Lung (tissue), 11 donors: ENCODE measurements at regions not wholly inside any gene's neighbourhood (a gene's known extent, or its start where the extent isn't known, plus 50 kb on each side); places are given as distances from the start of the nearest gene placed in this dataset.

Experiments used
- ATAC-seq: fragments of 200-7000 bp; cut with Tn5 transposase; one replicate; pipeline ENCODE4 v1.9.1; 2020; ENCODE audit warnings: moderate number of reproducible peaks; ENCODE audit not compliant: insufficient read depth, low FRiP score
- DNase-seq, 3 donors: peaks; one replicate each; pipeline ENCODE4 v3.0.0-alpha.2; 2013 to 2017
- H3K27ac ChIP-seq, 2 donors: one replicate each; pipeline ENCODE4 v1.5.1; 2013; ENCODE audit warnings: mild to moderate bottlenecking in 2 of 2, moderate library complexity in 2 of 2, control low read depth in 1 of 2, inconsistent platforms in 1 of 2, low read depth in 1 of 2, low read length in 1 of 2
- H3K27me3 ChIP-seq, 3 donors: one replicate each; pipeline ENCODE4 v1.5.1; 2013; ENCODE audit warnings: low read length in 2 of 3; ENCODE audit not compliant: control insufficient read depth in 3 of 3, insufficient read depth in 3 of 3
- H3K36me3 ChIP-seq, 4 donors: one replicate each; pipeline ENCODE4 v1.5.1; 2013; ENCODE audit warnings: low read length in 4 of 4, mild to moderate bottlenecking in 1 of 4, moderate library complexity in 1 of 4; ENCODE audit not compliant: control insufficient read depth in 4 of 4, insufficient read depth in 4 of 4
- H3K4me1 ChIP-seq, 5 donors: one replicate each; pipeline ENCODE4 v1.5.1; 2013; ENCODE audit warnings: low read length in 5 of 5, mild to moderate bottlenecking in 2 of 5, moderate library complexity in 1 of 5; ENCODE audit not compliant: control insufficient read depth in 5 of 5, insufficient read depth in 5 of 5
- H3K4me3 ChIP-seq: one replicate; pipeline ENCODE4 v1.5.1; 2013; ENCODE audit warnings: mild to moderate bottlenecking, control low read depth, moderate library complexity
- H3K9ac ChIP-seq, 2 donors: one replicate each; pipeline ENCODE4 v1.5.1; 2013; ENCODE audit warnings: low read length in 2 of 2, control low read depth in 1 of 2; ENCODE audit not compliant: insufficient read depth in 1 of 2
- H3K9me3 ChIP-seq, 4 donors: one replicate each; pipeline ENCODE4 v1.5.1; 2013; ENCODE audit warnings: low read length in 3 of 4, mild to moderate bottlenecking in 1 of 4, moderate library complexity in 1 of 4; ENCODE audit not compliant: control insufficient read depth in 4 of 4, insufficient read depth in 3 of 4
- WGBS, 2 donors: extraction: QIAGEN DNeasy Blood & Tissue Kit; methylation state at CpG; one replicate each; pipeline ENCODE4 v1.1.7; 2013; 5-methylcytosine and 5-hydroxymethylcytosine counted together
- TF ChIP-seq, protein P1 (sequence below): IDR thresholded peaks from 2 replicates; pipeline ENCODE4 v1.5.1; 2012; ENCODE audit warnings: mild to moderate bottlenecking; ENCODE audit errors: control extremely low read depth, extremely low read depth
- donor health status: control.
- donor health status: control.
- donor health status: Bipolar disorder and iron deficiency.
- donor health status: healthy.
- donor health status: DM: yes; HTN: yes; CAD: no.

DNA sequence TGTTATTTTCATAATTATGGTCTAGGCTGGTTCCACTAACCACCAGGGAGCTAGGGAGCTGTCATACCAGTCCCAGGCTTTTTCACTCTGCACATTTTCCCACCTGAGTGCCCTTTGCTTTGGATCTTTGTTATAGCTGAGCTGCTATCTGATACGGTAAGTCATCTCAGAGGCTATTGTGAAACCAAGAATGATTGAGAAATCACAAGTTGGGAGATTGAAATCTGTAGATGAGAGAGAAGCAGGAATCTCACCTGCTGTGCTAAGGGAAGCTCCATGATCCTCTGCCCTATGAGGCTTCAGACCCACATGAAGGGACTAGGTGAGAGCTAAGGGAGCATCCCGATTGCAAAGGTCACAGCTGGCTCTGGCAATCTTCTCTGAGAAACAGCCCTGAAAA is 307.8 kb downstream of the REEP3 start:
- Histone ChIP-seq H3K36me3 (no peaks in the 10 kb centered on the region), H3K27ac (no peak overlapping the region), H3K4me1 (no peaks in the 10 kb centered on the region), H3K9ac (no peak overlapping the region), H3K27me3 (no peaks in the 10 kb centered on the region), H3K4me3 (no peak overlapping the region), H3K9me3 (no peaks in the 10 kb centered on the region)
- TF ChIP-seq, protein P1, sequence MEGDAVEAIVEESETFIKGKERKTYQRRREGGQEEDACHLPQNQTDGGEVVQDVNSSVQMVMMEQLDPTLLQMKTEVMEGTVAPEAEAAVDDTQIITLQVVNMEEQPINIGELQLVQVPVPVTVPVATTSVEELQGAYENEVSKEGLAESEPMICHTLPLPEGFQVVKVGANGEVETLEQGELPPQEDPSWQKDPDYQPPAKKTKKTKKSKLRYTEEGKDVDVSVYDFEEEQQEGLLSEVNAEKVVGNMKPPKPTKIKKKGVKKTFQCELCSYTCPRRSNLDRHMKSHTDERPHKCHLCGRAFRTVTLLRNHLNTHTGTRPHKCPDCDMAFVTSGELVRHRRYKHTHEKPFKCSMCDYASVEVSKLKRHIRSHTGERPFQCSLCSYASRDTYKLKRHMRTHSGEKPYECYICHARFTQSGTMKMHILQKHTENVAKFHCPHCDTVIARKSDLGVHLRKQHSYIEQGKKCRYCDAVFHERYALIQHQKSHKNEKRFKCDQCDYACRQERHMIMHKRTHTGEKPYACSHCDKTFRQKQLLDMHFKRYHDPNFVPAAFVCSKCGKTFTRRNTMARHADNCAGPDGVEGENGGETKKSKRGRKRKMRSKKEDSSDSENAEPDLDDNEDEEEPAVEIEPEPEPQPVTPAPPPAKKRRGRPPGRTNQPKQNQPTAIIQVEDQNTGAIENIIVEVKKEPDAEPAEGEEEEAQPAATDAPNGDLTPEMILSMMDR: no peak
- ATAC-seq (no peak), DNase-seq (no peak)
- WGBS, 2 donors: 39 to 54% methylated on average over 2 of the region's 2 CpGs

DNA sequence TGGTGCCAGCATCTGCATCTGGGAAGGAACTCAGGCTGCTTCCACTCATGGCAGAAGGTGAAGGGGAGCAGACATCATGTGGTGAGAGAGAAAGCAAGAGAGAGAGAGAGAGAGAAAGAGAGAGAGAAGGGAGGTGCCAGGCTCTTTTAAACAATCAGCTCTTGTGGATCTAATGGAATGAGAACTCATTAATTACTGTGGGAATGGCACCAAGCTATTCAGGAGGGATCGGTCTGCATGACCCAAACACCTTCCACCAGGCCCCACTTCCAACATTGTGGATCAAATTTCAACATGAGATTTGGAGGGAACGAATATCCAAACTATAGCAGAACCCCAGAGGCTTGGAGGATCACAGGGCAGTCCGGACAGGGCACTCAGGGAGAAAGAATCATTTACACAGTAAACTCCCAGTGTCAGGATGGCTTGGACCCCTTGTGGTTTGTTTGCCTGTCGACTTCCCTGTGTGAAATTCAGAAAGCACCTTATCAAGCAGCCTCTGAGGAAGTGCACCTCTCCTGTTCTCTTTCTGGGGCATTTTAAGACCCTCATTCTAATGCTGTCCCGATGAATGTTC is 308.5 kb downstream of the REEP3 start:
- H3K9me3 ChIP-seq: no peaks in the 10 kb centered on the region
- WGBS, 2 donors: 46 to 47% methylated on average over 5 of the region's 5 CpGs
- no peak overlapping the region for H3K27ac ChIP-seq
- no peak overlapping the region for H3K4me3 ChIP-seq
- H3K27me3 ChIP-seq: no peaks in the 10 kb centered on the region
- H3K36me3 ChIP-seq: no peaks in the 10 kb centered on the region
- ATAC-seq: no peak
- TF ChIP-seq, protein P1: no peak
- H3K4me1 ChIP-seq: no peaks in the 10 kb centered on the region
- no peak overlapping the region for H3K9ac ChIP-seq
- DNase-seq: no peak

DNA sequence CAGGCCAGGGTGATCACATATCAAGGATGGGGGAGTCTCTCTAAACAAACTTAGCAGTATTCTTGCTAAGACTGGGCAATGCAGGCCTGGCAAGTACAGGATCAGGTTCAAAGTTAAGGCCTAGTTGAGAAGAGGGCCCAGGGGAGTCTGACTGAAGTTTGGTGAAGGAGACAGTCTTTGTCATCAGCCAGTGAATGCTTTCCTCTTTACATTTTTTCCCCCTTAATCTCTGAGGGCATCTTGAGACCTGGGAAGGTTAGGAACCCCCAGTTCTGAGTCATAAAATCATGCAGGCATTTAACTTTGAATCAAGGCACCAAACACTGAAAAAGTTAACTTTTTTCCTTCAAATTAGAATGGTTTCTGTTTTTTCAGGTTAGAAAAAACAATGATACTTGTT is 311.5 kb downstream of the REEP3 start:
- no peaks in the 10 kb centered on the region for H3K4me1 ChIP-seq
- DNase-seq (no peak), ATAC-seq (no peak)
- TF ChIP-seq, protein P1: no peak
- H3K9me3 ChIP-seq: no peaks in the 10 kb centered on the region
- no peaks in the 10 kb centered on the region for H3K36me3 ChIP-seq
- no peak overlapping the region for H3K9ac ChIP-seq
- no peaks in the 10 kb centered on the region for H3K27me3 ChIP-seq
- H3K4me3 ChIP-seq: no peak overlapping the region
- H3K27ac ChIP-seq: no peak overlapping the region

DNA sequence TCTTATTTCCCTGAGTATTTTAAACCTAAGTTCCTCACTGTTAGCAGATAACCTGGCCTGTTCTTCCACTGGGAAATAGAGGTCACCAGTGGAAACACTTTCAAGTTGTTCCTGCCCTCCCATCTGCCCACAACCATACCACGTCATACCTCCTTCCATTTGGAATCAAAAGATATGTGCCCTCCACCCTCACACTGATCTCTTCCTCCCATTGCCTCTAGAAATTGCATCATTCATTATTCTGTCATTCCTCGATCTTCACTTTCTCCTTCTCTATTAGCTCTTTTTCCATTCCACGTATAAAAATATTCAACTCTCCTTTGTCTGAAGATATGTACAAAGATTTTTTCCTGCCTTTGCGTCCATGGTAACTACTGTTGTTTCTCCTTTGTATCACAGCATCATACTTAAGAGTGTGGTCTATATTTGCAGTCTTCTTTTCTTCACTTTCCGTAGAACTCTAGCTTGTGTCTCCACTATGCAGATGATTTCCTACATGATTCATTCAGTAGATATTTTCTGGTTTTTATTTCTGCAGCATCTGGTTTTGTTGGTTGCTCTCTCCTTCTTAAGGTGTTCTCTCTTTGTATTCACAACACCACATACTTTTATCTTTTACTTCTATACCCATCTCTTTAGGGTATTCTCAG is 312.3 kb downstream of the REEP3 start:
- H3K9ac ChIP-seq: no peak overlapping the region
- no peak for ATAC-seq
- 58 to 64% methylated on average over 5 of the region's 5 CpGs for WGBS, 2 donors

More for the DNA sequence above, 312.3 kb downstream of the REEP3 start:
- DNase-seq: no peak
- H3K4me3 ChIP-seq: no peak overlapping the region
- H3K27ac ChIP-seq: no peak overlapping the region
- H3K27me3 ChIP-seq: no peaks in the 10 kb centered on the region
- no peaks in the 10 kb centered on the region for H3K9me3 ChIP-seq
- TF ChIP-seq, protein P1: no peak
- H3K36me3 ChIP-seq: no peaks in the 10 kb centered on the region
- H3K4me1 ChIP-seq: no peaks in the 10 kb centered on the region
